Progenitor cell of endocrine pancreas (in vitro differentiated cells): ENCODE measurements at regions not wholly inside any gene's neighbourhood (a gene's known extent, or its start where the extent isn't known, plus 50 kb on each side); places are given as distances from the start of the nearest gene placed in this dataset.

Experiments
- DNase-seq: peaks from one replicate; pipeline ENCODE4 v3.0.0; 2021; ENCODE audit warnings: low spot score; ENCODE audit not compliant: unreplicated experiment
- H3K27ac Mint-ChIP-seq: 2 replicates; pipeline ENCODE4 v1.8.0; 2021; ENCODE audit warnings: mild to moderate bottlenecking, moderate library complexity, mixed read lengths
- H3K27me3 Mint-ChIP-seq: 2 replicates; pipeline ENCODE4 v1.8.0; 2021; ENCODE audit warnings: mixed read lengths
- H3K36me3 Mint-ChIP-seq: 2 replicates; pipeline ENCODE4 v1.8.0; 2022; ENCODE audit warnings: mixed read lengths; ENCODE audit not compliant: insufficient read depth
- H3K4me1 Mint-ChIP-seq: 2 replicates; pipeline ENCODE4 v1.8.0; 2021; ENCODE audit warnings: low read depth, mixed read lengths
- H3K4me3 Mint-ChIP-seq: 2 replicates; pipeline ENCODE4 v1.8.0; 2021; ENCODE audit warnings: low read depth, mild to moderate bottlenecking, moderate library complexity, mixed read lengths
- H3K9me3 Mint-ChIP-seq: 2 replicates; pipeline ENCODE4 v1.8.0; 2021; ENCODE audit warnings: low read depth, mixed read lengths
- TF ChIP-seq, protein P1 (sequence below): fragments of 200-600 bp; sonication (generic); IDR thresholded peaks from one replicate; pipeline ENCODE4 v1.5.0; 2021; ENCODE audit warnings: antibody characterized with exemption, mild to moderate bottlenecking; ENCODE audit not compliant: unreplicated experiment

DNA sequence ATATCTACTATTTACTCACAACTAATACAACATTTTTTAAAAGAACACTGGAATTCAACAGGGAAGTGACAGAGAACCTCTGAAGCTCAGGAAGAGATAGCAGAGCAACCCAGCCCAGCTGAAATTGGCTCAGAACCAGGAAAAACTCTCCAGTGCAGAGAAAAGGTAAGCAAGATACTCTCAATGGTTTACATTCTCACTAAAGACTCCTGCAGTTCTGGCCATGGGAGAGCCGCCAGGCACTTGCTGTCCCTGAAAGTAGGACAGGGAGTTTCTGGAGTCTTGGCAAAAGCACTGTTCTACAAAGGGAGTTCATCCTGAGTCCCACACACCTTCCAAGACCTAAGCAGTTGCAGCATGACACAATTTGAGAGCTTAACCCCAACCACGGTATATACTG, 330.8 kb downstream of the TRIM36 start:
- Mint-ChIP-seq H3K9me3 (peaks cover 5% of the 10 kb centered on the region), H3K27me3 (no peaks in the 10 kb centered on the region), H3K27ac (no peak overlapping the region), H3K4me1 (no peaks in the 10 kb centered on the region), H3K4me3 (no peak overlapping the region), H3K36me3 (no peaks in the 10 kb centered on the region)
- no peak for DNase-seq
- TF ChIP-seq, protein P1, sequence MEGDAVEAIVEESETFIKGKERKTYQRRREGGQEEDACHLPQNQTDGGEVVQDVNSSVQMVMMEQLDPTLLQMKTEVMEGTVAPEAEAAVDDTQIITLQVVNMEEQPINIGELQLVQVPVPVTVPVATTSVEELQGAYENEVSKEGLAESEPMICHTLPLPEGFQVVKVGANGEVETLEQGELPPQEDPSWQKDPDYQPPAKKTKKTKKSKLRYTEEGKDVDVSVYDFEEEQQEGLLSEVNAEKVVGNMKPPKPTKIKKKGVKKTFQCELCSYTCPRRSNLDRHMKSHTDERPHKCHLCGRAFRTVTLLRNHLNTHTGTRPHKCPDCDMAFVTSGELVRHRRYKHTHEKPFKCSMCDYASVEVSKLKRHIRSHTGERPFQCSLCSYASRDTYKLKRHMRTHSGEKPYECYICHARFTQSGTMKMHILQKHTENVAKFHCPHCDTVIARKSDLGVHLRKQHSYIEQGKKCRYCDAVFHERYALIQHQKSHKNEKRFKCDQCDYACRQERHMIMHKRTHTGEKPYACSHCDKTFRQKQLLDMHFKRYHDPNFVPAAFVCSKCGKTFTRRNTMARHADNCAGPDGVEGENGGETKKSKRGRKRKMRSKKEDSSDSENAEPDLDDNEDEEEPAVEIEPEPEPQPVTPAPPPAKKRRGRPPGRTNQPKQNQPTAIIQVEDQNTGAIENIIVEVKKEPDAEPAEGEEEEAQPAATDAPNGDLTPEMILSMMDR, result no peak

DNA sequence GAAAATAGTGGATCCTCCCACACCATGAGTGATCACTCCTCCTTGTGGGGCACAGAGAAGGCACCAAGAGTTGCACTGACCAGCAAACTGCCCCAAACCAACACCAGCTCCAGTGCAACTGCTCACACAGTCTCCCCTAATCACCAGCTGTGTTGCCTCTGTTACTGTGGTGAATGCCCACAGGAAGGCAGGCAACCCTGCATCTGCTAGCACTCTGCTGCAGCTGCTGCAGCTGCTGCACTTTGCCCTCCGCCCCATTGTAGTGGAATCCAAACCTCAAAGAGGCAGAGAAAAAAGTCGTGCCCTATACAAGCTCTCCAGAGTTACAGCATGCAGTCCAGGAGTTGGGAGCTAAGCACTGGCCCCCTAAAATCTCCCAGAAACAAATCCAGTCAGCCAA, 339.6 kb downstream of the TRIM36 start:
- Mint-ChIP-seq H3K4me1 (no peaks in the 10 kb centered on the region), H3K9me3 (peaks cover 8% of the 10 kb centered on the region), H3K4me3 (no peak overlapping the region), H3K27ac (no peak overlapping the region), H3K36me3 (no peaks in the 10 kb centered on the region), H3K27me3 (no peaks in the 10 kb centered on the region)
- no peak for DNase-seq
- TF ChIP-seq, protein P1, result no peak

DNA sequence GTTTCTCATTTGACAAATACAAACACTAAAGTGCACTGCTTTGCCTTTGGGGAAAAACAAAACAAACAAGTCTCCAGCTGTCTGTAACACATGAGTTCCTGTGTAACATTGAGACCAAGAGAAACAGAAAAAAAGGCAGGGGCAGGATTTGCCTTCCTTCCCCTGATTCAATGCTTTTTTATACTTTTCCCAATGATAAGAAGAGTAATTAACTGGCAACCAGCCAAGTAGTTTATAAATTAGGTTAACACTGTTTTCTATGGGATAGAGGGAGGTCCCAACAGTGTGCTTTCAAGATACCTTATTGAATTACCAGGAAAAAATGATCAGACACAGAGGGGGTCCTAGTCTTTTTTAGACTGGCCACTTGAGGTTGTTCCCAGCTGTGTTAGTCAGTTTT, 346.8 kb downstream of the TRIM36 start:
- no peaks in the 10 kb centered on the region for H3K36me3 Mint-ChIP-seq
- H3K4me3 Mint-ChIP-seq, result no peak overlapping the region
- H3K27ac Mint-ChIP-seq, result no peak overlapping the region
- H3K27me3 Mint-ChIP-seq, result no peaks in the 10 kb centered on the region
- no peaks in the 10 kb centered on the region for H3K4me1 Mint-ChIP-seq
- no peak for DNase-seq
- H3K9me3 Mint-ChIP-seq, result peaks cover 18% of the 10 kb centered on the region
- TF ChIP-seq, protein P1, result no peak

DNA sequence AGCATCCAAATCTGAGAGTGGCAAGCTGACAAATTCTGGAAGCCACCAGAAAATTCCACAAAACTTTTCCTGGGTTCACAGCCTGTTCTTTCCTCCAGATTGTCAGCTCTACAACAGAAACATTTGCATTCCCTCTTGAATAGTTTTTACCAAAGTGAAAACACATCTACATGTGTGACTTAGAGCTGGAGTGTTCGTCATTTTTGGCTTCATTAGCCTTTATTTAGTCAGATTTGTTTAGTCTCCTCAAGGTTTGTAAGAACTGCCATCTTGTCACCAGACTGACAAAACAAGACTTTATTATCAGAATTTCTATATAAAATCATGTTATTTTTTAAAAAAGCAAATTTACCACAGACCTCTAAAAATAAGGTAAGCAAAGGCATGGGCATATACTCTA, 347.3 kb downstream of the TRIM36 start:
- TF ChIP-seq, protein P1, result no peak
- H3K4me3 Mint-ChIP-seq, result no peak overlapping the region
- H3K36me3 Mint-ChIP-seq, result no peaks in the 10 kb centered on the region
- H3K9me3 Mint-ChIP-seq, result peaks cover 18% of the 10 kb centered on the region
- DNase-seq, result no peak
- no peak overlapping the region for H3K27ac Mint-ChIP-seq
- no peaks in the 10 kb centered on the region for H3K4me1 Mint-ChIP-seq
- no peaks in the 10 kb centered on the region for H3K27me3 Mint-ChIP-seq

DNA sequence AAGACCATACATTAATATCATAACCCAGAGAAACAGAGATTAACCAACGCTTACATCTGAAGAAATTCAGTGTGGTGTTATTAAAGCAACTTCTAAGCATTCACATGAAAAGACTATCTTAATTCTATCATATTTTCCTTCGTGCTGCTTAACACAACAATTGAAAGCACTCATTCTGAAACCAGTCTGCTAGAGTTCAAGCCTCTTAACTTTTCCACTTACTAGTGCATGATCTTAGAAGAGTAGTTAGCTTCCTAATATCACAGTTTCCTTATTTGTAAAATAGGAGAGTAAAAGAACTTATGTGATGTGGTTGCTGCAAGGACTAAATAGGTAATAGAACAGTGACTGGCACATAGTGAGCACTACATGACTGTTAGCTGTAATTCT, 379.3 kb downstream of the TRIM36 start:
- DNase-seq, result no peak
- Mint-ChIP-seq H3K4me3 (no peak overlapping the region), H3K4me1 (peaks cover 5% of the 10 kb centered on the region), H3K9me3 (no peaks in the 10 kb centered on the region), H3K36me3 (no peaks in the 10 kb centered on the region), H3K27ac (no peak overlapping the region), H3K27me3 (peaks cover 2% of the 10 kb centered on the region)
- TF ChIP-seq, protein P1, result no peak
